Type B pancreatic cell (in vitro differentiated cells): ENCODE measurements at regions not wholly inside any gene's neighbourhood (a gene's known extent, or its start where the extent isn't known, plus 50 kb on each side); places are given as distances from the start of the nearest gene placed in this dataset.
"Not testable (repeated sequence)": the region's sequence is repeated elsewhere in the genome, so short reads cannot be mapped to it uniquely, and the experiment has no call there.

ENCODE experiments used
- DNase-seq: peaks from one replicate; pipeline ENCODE4 v3.0.0; 2021; ENCODE audit warnings: mixed read lengths; ENCODE audit not compliant: unreplicated experiment; ENCODE audit errors: extremely low spot score
- H3K27ac Mint-ChIP-seq: 2 replicates; pipeline ENCODE4 v1.8.0; 2021; ENCODE audit warnings: mild to moderate bottlenecking, mixed read lengths
- H3K27me3 Mint-ChIP-seq: 2 replicates; pipeline ENCODE4 v1.8.0; 2021; ENCODE audit warnings: mixed read lengths
- H3K36me3 Mint-ChIP-seq: 2 replicates; pipeline ENCODE4 v1.8.0; 2021; ENCODE audit warnings: mixed read lengths
- H3K4me1 Mint-ChIP-seq: one replicate; pipeline ENCODE4 v1.8.0; 2021; ENCODE audit warnings: mixed read lengths; ENCODE audit not compliant: unreplicated experiment
- H3K4me3 Mint-ChIP-seq: 2 replicates; pipeline ENCODE4 v1.8.0; 2021; ENCODE audit warnings: mild to moderate bottlenecking, mixed read lengths
- H3K9me3 Mint-ChIP-seq: 2 replicates; pipeline ENCODE4 v1.8.0; 2021; ENCODE audit warnings: mixed read lengths
- CTCF ChIP-seq: fragments of 200-600 bp; sonication (generic); conservative IDR thresholded peaks from 2 replicates; pipeline ENCODE4 v1.5.0; 2021; ENCODE audit warnings: antibody characterized with exemption, mild to moderate bottlenecking

- no peak for DNase-seq
- Mint-ChIP-seq H3K36me3 (no peaks in the 10 kb centered on the region), H3K27ac (no peak overlapping the region), H3K9me3 (peaks cover 11% of the 10 kb centered on the region), H3K27me3 (no peaks in the 10 kb centered on the region), H3K4me1 (no peaks in the 10 kb centered on the region), H3K4me3 (no peak overlapping the region)
- TF ChIP-seq CTCF, result no peak
These were observed 231.3 kb downstream of the ATPSCKMT start for GRCh38 chr5:10018201-10019069.

GRCh38 chr5:10017786-10018185 is 231.9 kb downstream of the ATPSCKMT start:
- no peak for DNase-seq
- Mint-ChIP-seq H3K9me3 (peaks cover 11% of the 10 kb centered on the region), H3K36me3 (no peaks in the 10 kb centered on the region), H3K27me3 (no peaks in the 10 kb centered on the region), H3K4me1 (no peaks in the 10 kb centered on the region), H3K27ac (no peak overlapping the region), H3K4me3 (no peak overlapping the region)
- TF ChIP-seq CTCF, result no peak

DNA sequence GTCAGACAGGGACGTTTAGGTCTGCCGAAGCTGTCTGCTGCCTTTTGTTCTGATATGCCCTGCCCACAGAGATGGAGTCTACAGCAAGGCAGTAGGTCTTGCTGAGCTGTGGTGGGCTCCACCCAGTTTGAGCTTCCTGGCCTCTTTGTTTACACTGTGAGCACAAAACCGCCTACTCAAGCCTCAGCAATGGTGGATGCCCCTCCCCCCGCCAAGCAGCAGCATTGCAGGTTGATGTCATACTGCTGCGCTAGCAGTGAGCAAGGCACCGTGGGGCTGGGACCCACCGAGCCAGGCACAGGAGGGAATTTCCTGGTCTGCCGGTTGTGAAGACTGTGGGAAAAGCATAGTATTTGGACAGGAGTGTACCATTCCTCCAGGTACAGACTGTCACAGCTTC is 233.1 kb downstream of the ATPSCKMT start:
- not testable (repeated sequence) for H3K9me3 Mint-ChIP-seq, H3K27ac Mint-ChIP-seq

DNA sequence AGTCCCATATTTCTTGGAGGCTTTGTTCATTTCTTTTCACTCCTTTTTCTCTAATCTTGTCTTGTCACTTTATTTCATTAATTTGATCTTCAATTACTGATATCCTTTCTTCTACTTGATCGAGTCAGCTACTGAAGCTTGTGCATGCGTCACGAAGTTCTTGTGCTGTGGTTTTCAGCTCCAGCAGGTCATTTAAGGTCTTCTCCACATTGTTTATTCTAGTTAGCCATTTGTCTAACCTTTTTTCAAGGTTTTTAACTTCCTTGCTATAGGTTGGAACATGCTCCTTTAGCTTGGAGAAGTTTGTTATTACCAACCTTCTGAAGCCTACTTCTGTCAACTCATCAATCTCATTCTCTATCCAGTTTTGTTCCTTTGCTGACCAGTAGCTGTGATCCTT is 234.0 kb downstream of the ATPSCKMT start:
- H3K4me1 Mint-ChIP-seq, H3K4me3 Mint-ChIP-seq, H3K27me3 Mint-ChIP-seq, DNase-seq, H3K36me3 Mint-ChIP-seq, H3K9me3 Mint-ChIP-seq, H3K27ac Mint-ChIP-seq: not testable (repeated sequence)

More for the DNA sequence above, 233.1 kb downstream of the ATPSCKMT start:
- not testable (repeated sequence) for H3K4me3 Mint-ChIP-seq, H3K27me3 Mint-ChIP-seq, DNase-seq, H3K4me1 Mint-ChIP-seq, H3K36me3 Mint-ChIP-seq

GRCh38 chr5:10009802-10010201 is 239.9 kb downstream of the ATPSCKMT start:
- H3K9me3 Mint-ChIP-seq, result no peaks in the 10 kb centered on the region
- no peaks in the 10 kb centered on the region for H3K36me3 Mint-ChIP-seq
- no peak overlapping the region for H3K27ac Mint-ChIP-seq
- no peak for TF ChIP-seq CTCF
- no peak for DNase-seq
- H3K4me1 Mint-ChIP-seq, result no peaks in the 10 kb centered on the region
- no peak overlapping the region for H3K4me3 Mint-ChIP-seq
- H3K27me3 Mint-ChIP-seq, result no peaks in the 10 kb centered on the region

DNA sequence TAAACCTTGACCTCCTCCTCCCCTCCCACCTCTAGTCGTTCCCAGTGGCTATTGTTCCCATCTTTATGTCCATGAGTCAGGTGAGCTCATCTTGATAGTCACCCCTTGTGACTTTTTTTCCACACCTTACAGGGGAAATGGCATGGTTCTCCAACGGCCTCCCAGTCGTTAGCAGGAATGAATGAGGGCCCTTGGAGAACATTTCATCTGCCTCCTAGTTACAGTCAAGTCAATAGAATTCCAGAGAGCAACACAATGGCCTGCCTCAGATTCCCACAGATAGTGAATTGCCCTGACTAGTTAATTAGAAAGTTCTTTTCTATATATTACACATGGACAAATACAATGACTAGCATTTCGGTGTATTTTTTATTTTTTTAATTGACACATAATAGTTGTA is 262.6 kb downstream of the ATPSCKMT start:
- no peaks in the 10 kb centered on the region for H3K27me3 Mint-ChIP-seq
- no peak overlapping the region for H3K27ac Mint-ChIP-seq
- H3K4me3 Mint-ChIP-seq, result no peak overlapping the region
- no peak for TF ChIP-seq CTCF
- no peaks in the 10 kb centered on the region for H3K36me3 Mint-ChIP-seq
- DNase-seq, result no peak
- H3K9me3 Mint-ChIP-seq, result peaks cover 10% of the 10 kb centered on the region
- no peaks in the 10 kb centered on the region for H3K4me1 Mint-ChIP-seq
